SK-N-SH (cell line): ENCODE measurements at regions not wholly inside any gene's neighbourhood (a gene's known extent, or its start where the extent isn't known, plus 50 kb on each side); places are given as distances from the start of the nearest gene placed in this dataset.

Experiments used
- CTCF ChIP-seq: fragments of 200-600 bp; sonication (generic); IDR thresholded peaks from 2 replicates; pipeline ENCODE4 v1.6.1; 2017; ENCODE audit warnings: antibody characterized with exemption, mild to moderate bottlenecking, moderate library complexity
- EP300 ChIP-seq, 2 experiments: IDR thresholded peaks; 2 replicates each; pipeline versions ENCODE4 v1.4.0 to v1.6.1; 2012; ENCODE audit warnings: borderline replicate concordance in 1 of 2, low read depth in 1 of 2, low read length in 1 of 2
- EZH2phosphoT487 ChIP-seq: fragments of 200-600 bp; sonication (generic); IDR thresholded peaks from 2 replicates; pipeline ENCODE4 v1.6.1; 2017; ENCODE audit warnings: low read depth, mixed run types, mild to moderate bottlenecking, antibody characterized with exemption, moderate library complexity, borderline replicate concordance
- MAX ChIP-seq: IDR thresholded peaks from 2 replicates; pipeline ENCODE4 v1.4.0; 2012; ENCODE audit warnings: low read depth
- PBX3 ChIP-seq: IDR thresholded peaks from 2 replicates; pipeline ENCODE4; 2012
- POLR2AphosphoS5 ChIP-seq: IDR thresholded peaks from 2 replicates; pipeline ENCODE4 v1.6.1; 2012; ENCODE audit warnings: low read depth, low read length
- TCF12 ChIP-seq: IDR thresholded peaks from 2 replicates; pipeline ENCODE4 v1.4.0; 2012

- TF ChIP-seq POLR2AphosphoS5 (no peak), CTCF (no peak), TCF12 (no peak), MAX (no peak), EP300 (IDR thresholded peaks at IDR 0.05; ENCODE audit: borderline replicate concordance in 1 of 2, low read depth in 1 of 2, low read length in 1 of 2) (no peak), PBX3 (no peak), EZH2phosphoT487 (no peak)
These were observed 192.5 kb downstream of the SH3BP4 start for GRCh38 chr2:235144291-235144690.
